ENCODE measurements at regions not wholly inside any gene's neighbourhood (a gene's known extent, or its start where the extent isn't known, plus 50 kb on each side); places are given as distances from the start of the nearest gene placed in this dataset.

- no peak overlapping the region for H3K4me3 Mint-ChIP-seq
- TF ChIP-seq, protein P1, sequence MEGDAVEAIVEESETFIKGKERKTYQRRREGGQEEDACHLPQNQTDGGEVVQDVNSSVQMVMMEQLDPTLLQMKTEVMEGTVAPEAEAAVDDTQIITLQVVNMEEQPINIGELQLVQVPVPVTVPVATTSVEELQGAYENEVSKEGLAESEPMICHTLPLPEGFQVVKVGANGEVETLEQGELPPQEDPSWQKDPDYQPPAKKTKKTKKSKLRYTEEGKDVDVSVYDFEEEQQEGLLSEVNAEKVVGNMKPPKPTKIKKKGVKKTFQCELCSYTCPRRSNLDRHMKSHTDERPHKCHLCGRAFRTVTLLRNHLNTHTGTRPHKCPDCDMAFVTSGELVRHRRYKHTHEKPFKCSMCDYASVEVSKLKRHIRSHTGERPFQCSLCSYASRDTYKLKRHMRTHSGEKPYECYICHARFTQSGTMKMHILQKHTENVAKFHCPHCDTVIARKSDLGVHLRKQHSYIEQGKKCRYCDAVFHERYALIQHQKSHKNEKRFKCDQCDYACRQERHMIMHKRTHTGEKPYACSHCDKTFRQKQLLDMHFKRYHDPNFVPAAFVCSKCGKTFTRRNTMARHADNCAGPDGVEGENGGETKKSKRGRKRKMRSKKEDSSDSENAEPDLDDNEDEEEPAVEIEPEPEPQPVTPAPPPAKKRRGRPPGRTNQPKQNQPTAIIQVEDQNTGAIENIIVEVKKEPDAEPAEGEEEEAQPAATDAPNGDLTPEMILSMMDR (conservative IDR thresholded peaks at IDR 0.05), result no peak
- DNase-seq, result peak; percentile 17
- H3K4me1 Mint-ChIP-seq, result peaks cover 6% of the 10 kb centered on the region
- no peaks in the 10 kb centered on the region for H3K36me3 Mint-ChIP-seq (ENCODE audit: low read depth)
- H3K27me3 ChIP-seq (ENCODE audit: control insufficient read depth, insufficient read depth, low read length, poor library complexity, severe bottlenecking), result peaks cover 10% of the 10 kb centered on the region
- no peak overlapping the region for H3K4me3 ChIP-seq (ENCODE audit: low read length)
- no peaks in the 10 kb centered on the region for H3K9me3 Mint-ChIP-seq
- H3K4me1 ChIP-seq (ENCODE audit: control insufficient read depth, insufficient read depth, low read length), result no peaks in the 10 kb centered on the region
- H3K9me3 ChIP-seq (ENCODE audit: control insufficient read depth, low read length), result no peaks in the 10 kb centered on the region
- H3K27ac Mint-ChIP-seq, result no peak overlapping the region
- H3K27me3 Mint-ChIP-seq (ENCODE audit: insufficient read depth), result peaks cover 11% of the 10 kb centered on the region
- H3K36me3 ChIP-seq (ENCODE audit: control insufficient read depth, insufficient read depth, low read length), result no peaks in the 10 kb centered on the region
- no peak overlapping the region for H3K27ac ChIP-seq (ENCODE audit: low read depth, low read length)
- 92 to 94% methylated on average over 4 to 5 of the region's 5 CpGs for WGBS, 2 experiments (ENCODE audit: insufficient coverage in 1 of 2, insufficient read length in 1 of 2)
- H3K9ac ChIP-seq (ENCODE audit: extremely low read depth, low read length, poor library complexity, severe bottlenecking), result no peak overlapping the region
These were observed 123.7 kb downstream of the MATN1 start for GRCh38 chr1:30599721-30600120.

GRCh38 chr1:30598571-30599114 is 124.7 kb downstream of the MATN1 start:
- Mint-ChIP-seq H3K4me3 (no peak overlapping the region), H3K9me3 (no peaks in the 10 kb centered on the region), H3K36me3 (ENCODE audit: low read depth) (no peaks in the 10 kb centered on the region), H3K27me3 (ENCODE audit: insufficient read depth) (peaks cover 17% of the 10 kb centered on the region), H3K4me1 (no peaks in the 10 kb centered on the region), H3K27ac (no peak overlapping the region)
- no peak overlapping the region for H3K9ac ChIP-seq (ENCODE audit: extremely low read depth, low read length, poor library complexity, severe bottlenecking)
- H3K27ac ChIP-seq (ENCODE audit: low read depth, low read length), result no peak overlapping the region
- TF ChIP-seq, protein P1 (conservative IDR thresholded peaks at IDR 0.05), result no peak
- H3K4me1 ChIP-seq (ENCODE audit: control insufficient read depth, insufficient read depth, low read length), result no peaks in the 10 kb centered on the region
- DNase-seq, result no peak
- no peak overlapping the region for H3K4me3 ChIP-seq (ENCODE audit: low read length)
- peaks cover 16% of the 10 kb centered on the region for H3K27me3 ChIP-seq (ENCODE audit: control insufficient read depth, insufficient read depth, low read length, poor library complexity, severe bottlenecking)
- no peaks in the 10 kb centered on the region for H3K36me3 ChIP-seq (ENCODE audit: control insufficient read depth, insufficient read depth, low read length)
- H3K9me3 ChIP-seq (ENCODE audit: control insufficient read depth, low read length), result no peaks in the 10 kb centered on the region
- 88% methylated on average over 4 of the region's 4 CpGs; no CpG with 5 or more reads in 1 of the 2 experiments for WGBS, 2 experiments (ENCODE audit: insufficient coverage in 1 of 2, insufficient read length in 1 of 2)

DNA sequence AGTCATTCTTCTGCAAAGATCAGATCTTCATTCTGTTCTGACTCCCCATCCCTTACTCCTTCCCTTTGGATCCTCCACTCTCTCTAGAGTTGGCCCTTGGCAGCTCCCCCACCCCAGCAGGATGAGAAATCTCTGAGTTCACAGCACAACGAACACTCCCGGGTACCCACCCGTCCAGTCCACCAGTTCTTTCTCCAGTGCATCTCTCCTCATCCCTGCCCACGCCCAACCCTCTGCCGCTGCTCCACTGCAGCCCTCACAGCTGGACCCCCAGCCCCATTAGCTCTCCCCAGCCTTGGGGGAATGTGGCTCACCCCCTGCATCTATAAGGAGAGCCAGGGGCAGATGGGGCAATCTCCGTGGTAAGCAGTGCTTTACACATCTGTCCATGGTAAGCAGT is 125.7 kb downstream of the MATN1 start:
- Mint-ChIP-seq H3K36me3 (ENCODE audit: low read depth) (no peaks in the 10 kb centered on the region), H3K4me1 (no peaks in the 10 kb centered on the region), H3K9me3 (peaks cover 5% of the 10 kb centered on the region), H3K4me3 (no peak overlapping the region), H3K27me3 (ENCODE audit: insufficient read depth) (peaks cover 20% of the 10 kb centered on the region), H3K27ac (no peak overlapping the region)
- Histone ChIP-seq H3K27ac (ENCODE audit: low read depth, low read length) (no peak overlapping the region), H3K4me1 (ENCODE audit: control insufficient read depth, insufficient read depth, low read length) (no peaks in the 10 kb centered on the region), H3K4me3 (ENCODE audit: low read length) (no peak overlapping the region), H3K36me3 (ENCODE audit: control insufficient read depth, insufficient read depth, low read length) (no peaks in the 10 kb centered on the region), H3K9ac (ENCODE audit: extremely low read depth, low read length, poor library complexity, severe bottlenecking) (no peak overlapping the region), H3K9me3 (ENCODE audit: control insufficient read depth, low read length) (peaks cover 3% of the 10 kb centered on the region), H3K27me3 (ENCODE audit: control insufficient read depth, insufficient read depth, low read length, poor library complexity, severe bottlenecking) (peaks cover 19% of the 10 kb centered on the region)
- 91 to 92% methylated on average over 5 to 6 of the region's 6 CpGs for WGBS, 2 experiments (ENCODE audit: insufficient coverage in 1 of 2, insufficient read length in 1 of 2)
- TF ChIP-seq, protein P1 (conservative IDR thresholded peaks at IDR 0.05), result no peak
- peak; percentile 26 for DNase-seq

Data from endodermal cell (in vitro differentiated cells).